Adrenal gland (tissue), 9 donors: ENCODE measurements at regions not wholly inside any gene's neighbourhood (a gene's known extent, or its start where the extent isn't known, plus 50 kb on each side); places are given as distances from the start of the nearest gene placed in this dataset.
A peak's percentile ranks its signal among the peaks of the same experiment; 100 is the strongest.

Source experiments
- DNase-seq, 7 donors: peaks; one replicate each; pipeline ENCODE4 v3.0.0-alpha.2; 2019 to 2020
- H3K27ac ChIP-seq, 5 donors: fragments of 200-600 bp; sonication (generic) in 4 of 5; 1 replicate in 3 of 5; 2 replicates in 2 of 5; pipeline versions ENCODE4 v1.5.1 to v1.8.0; 2016 to 2020; ENCODE audit warnings: mild to moderate bottlenecking in 1 of 5
- H3K27me3 ChIP-seq: fragments of 200-600 bp; 2 replicates; pipeline ENCODE4 v1.8.0; 2021
- H3K36me3 ChIP-seq, 2 donors: fragments of 200-600 bp; replicated peaks in 1 of 2; 1 replicate in 1 of 2; 2 replicates in 1 of 2; pipeline versions ENCODE4 v1.5.1 to v1.8.0; 2018 to 2022
- H3K4me1 ChIP-seq, 2 donors: fragments of 200-600 bp; replicated peaks in 1 of 2; 1 replicate in 1 of 2; 2 replicates in 1 of 2; pipeline versions ENCODE4 v1.5.1 to v1.8.0; 2018 to 2021
- H3K4me3 ChIP-seq, 4 donors: fragments of 200-600 bp; sonication (generic) in 3 of 4; one replicate each; pipeline ENCODE4 v1.5.1; 2016 to 2018
- H3K9me3 ChIP-seq, 3 donors: fragments of 200-600 bp; sonication (generic) in 1 of 3; replicated peaks in 1 of 3; 1 replicate in 2 of 3; 2 replicates in 1 of 3; pipeline versions ENCODE4 v1.5.1 to v1.8.0; 2016 to 2021
- POLR2A ChIP-seq, 2 donors: fragments of 450-650 bp; IDR thresholded peaks; one replicate each; pipeline ENCODE4 v1.6.1; 2017; ENCODE audit warnings: antibody characterized with exemption in 2 of 2, mild to moderate bottlenecking in 2 of 2, moderate library complexity in 1 of 2
- WGBS, 4 donors: extraction: QIAGEN DNeasy Blood & Tissue Kit in 2 of 4; methylation state at CpG; one replicate each; pipeline versions ENCODE4 v1.1.5 to v1.1.7; 2013 to 2017; 5-methylcytosine and 5-hydroxymethylcytosine counted together
- intact Hi-C, 2 donors: fragments of 100-400 bp; cut with DNase I; formaldehyde crosslinking; loops; one replicate each; pipeline versions ENCODE4 v1.14.1 to v1.15.0; 2022 to 2023
- TF ChIP-seq, protein P1 (sequence below), 6 experiments: fragments of 450-650 bp in 4 of 6; fragments of 200-600 bp in 2 of 6; sonication (generic) in 1 of 6; IDR thresholded peaks; 1 replicate in 5 of 6; 2 replicates in 1 of 6; pipeline versions ENCODE4 v1.5.1 to v1.8.0; 2016 to 2021; ENCODE audit warnings: antibody characterized with exemption in 6 of 6, mild to moderate bottlenecking in 2 of 6, moderate library complexity in 1 of 6
- donor health status: healthy with polysubstance abuse.
- donor health status: Bipolar disorder and iron deficiency.
- donor health status: DM: yes; HTN: yes; CAD: no.
- donor health status: DM: no; HTN: no; CAD: no.
- donor health status: DM: no; HTN: no; CAD: no.

DNA sequence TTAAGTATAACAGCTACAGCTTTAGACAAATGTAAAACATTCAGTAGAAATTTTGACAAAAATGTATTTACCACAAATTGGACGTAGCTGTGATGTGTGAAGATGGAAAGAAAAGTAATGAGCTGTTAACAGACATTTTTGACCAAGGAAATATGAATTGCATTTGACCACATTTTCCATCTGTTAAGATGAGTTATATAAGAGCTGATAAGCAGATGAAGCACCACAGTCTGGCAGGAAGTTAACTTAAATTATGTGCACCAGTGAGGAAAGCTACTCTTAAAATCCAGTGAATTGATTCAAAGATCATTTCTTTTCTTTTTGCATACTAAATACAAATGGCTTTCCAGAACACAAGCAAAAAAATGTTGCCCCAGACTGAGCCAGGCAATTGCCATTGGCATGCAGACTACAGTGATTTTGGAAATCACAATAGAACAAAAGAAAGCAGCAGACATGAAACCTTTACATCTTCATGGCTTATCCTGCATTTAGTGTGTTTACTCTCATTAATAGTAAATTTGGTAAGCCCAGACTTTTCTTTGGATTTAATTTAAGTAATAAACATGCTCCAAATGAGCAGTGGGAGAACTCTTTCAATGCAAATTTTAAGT lies 493.7 kb downstream of the TMX3 start:
- intact Hi-C loops: no loop called here
- DNase-seq: no peak
- TF ChIP-seq POLR2A (IDR thresholded peaks at IDR 0.05): no peak
- TF ChIP-seq, protein P1, sequence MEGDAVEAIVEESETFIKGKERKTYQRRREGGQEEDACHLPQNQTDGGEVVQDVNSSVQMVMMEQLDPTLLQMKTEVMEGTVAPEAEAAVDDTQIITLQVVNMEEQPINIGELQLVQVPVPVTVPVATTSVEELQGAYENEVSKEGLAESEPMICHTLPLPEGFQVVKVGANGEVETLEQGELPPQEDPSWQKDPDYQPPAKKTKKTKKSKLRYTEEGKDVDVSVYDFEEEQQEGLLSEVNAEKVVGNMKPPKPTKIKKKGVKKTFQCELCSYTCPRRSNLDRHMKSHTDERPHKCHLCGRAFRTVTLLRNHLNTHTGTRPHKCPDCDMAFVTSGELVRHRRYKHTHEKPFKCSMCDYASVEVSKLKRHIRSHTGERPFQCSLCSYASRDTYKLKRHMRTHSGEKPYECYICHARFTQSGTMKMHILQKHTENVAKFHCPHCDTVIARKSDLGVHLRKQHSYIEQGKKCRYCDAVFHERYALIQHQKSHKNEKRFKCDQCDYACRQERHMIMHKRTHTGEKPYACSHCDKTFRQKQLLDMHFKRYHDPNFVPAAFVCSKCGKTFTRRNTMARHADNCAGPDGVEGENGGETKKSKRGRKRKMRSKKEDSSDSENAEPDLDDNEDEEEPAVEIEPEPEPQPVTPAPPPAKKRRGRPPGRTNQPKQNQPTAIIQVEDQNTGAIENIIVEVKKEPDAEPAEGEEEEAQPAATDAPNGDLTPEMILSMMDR (IDR thresholded peaks at IDR 0.05): no peak

DNA sequence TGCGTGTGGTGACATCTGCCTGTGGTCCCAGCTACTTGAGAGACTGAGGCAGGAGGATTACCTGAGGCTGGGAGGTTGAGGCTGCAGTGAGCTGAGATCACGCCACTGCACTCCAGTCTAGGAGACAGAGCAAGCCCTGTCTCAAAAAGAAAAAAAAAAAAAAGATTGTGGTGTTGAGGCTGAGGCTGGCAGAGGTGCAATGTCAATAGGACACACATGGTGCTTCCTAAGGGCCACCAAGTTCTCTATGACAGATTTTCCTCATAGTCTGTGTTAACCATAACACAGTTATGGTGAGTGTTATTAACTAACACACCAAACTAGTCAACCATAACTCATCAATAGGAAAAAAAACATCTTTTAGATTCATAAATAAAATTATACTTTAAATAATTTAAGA lies 494.4 kb downstream of the TMX3 start:
- Histone ChIP-seq H3K4me1 (peaks cover 0 to 10% of the 10 kb centered on the region in 2 donors), H3K27ac (no peak overlapping the region), H3K4me3 (no peak overlapping the region), H3K9me3 (no peaks in the 10 kb centered on the region), H3K27me3 (no peaks in the 10 kb centered on the region), H3K36me3 (no peaks in the 10 kb centered on the region)
- no peak for DNase-seq
- intact Hi-C loops: no loop called here
- WGBS, 4 donors: 85 to 93% (median 88%) methylated on average over 2 of the region's 2 CpGs
- TF ChIP-seq, protein P1 (IDR thresholded peaks at IDR 0.05): no peak
- no peak for TF ChIP-seq POLR2A (IDR thresholded peaks at IDR 0.05)

More for the DNA sequence above, 493.7 kb downstream of the TMX3 start:
- Histone ChIP-seq H3K27ac (no peak overlapping the region), H3K4me3 (no peak overlapping the region), H3K36me3 (no peaks in the 10 kb centered on the region), H3K27me3 (no peaks in the 10 kb centered on the region), H3K4me1 (peaks cover 0 to 10% of the 10 kb centered on the region in 2 donors), H3K9me3 (no peaks in the 10 kb centered on the region)
- 8 to 30% (median 23%) methylated on average over 1 of the region's 1 CpG for WGBS, 4 donors

- Histone ChIP-seq H3K27ac (no peak overlapping the region), H3K4me1 (peaks cover 0 to 10% of the 10 kb centered on the region in 2 donors), H3K36me3 (no peaks in the 10 kb centered on the region), H3K4me3 (no peak overlapping the region), H3K9me3 (no peaks in the 10 kb centered on the region), H3K27me3 (no peaks in the 10 kb centered on the region)
- no peak for DNase-seq
- intact Hi-C loops: no loop called here
- TF ChIP-seq, protein P1 (IDR thresholded peaks at IDR 0.05): no peak
- no peak for TF ChIP-seq POLR2A (IDR thresholded peaks at IDR 0.05)
Measured at GRCh38 chr18:68219872-68220271, 495.0 kb downstream of the TMX3 start.

DNA sequence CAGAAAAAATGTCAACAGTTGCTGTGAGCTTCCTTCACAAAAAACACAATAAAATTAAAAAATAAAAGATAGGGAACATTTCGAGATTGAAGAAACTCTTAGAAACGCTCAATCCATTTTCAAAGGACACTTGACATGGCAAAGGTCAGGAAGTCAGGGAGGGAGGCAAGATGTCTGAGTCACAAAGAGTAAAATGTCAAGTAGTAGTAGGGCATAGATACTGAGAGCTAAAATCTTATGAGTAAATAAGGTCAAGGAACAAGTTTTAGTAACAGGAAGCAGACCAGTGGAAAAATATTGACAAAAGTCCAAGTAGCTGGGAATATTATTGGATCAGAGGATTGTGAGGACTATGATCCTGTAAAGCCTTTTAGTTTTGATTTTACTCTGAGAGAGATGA lies 495.6 kb downstream of the TMX3 start:
- DNase-seq: peak in 1 of 7 donors; percentile 15
- H3K27ac ChIP-seq: no peak overlapping the region
- H3K36me3 ChIP-seq: no peaks in the 10 kb centered on the region
- H3K27me3 ChIP-seq: no peaks in the 10 kb centered on the region
- no peak for TF ChIP-seq POLR2A (IDR thresholded peaks at IDR 0.05)
- TF ChIP-seq, protein P1 (IDR thresholded peaks at IDR 0.05): no peak
- WGBS, 4 donors: 27 to 41% (median 36%) methylated on average over 2 of the region's 2 CpGs
- H3K9me3 ChIP-seq: no peaks in the 10 kb centered on the region
- H3K4me3 ChIP-seq: no peak overlapping the region
- intact Hi-C loops: no loop called here
- H3K4me1 ChIP-seq: peaks cover 0 to 10% of the 10 kb centered on the region in 2 donors
